Stimulated activated CD4-positive, alpha-beta T cell treated with anti-CD3 and anti-CD28 coated beads, Interleukin-4, amount 100 ng/mL, for 4 hours (primary cell): ENCODE measurements at regions not wholly inside any gene's neighbourhood (a gene's known extent, or its start where the extent isn't known, plus 50 kb on each side); places are given as distances from the start of the nearest gene placed in this dataset.

Source experiments
- DNase-seq, 2 experiments: peaks; one replicate each; pipeline ENCODE4 v3.0.0-alpha.2; 2020

DNA sequence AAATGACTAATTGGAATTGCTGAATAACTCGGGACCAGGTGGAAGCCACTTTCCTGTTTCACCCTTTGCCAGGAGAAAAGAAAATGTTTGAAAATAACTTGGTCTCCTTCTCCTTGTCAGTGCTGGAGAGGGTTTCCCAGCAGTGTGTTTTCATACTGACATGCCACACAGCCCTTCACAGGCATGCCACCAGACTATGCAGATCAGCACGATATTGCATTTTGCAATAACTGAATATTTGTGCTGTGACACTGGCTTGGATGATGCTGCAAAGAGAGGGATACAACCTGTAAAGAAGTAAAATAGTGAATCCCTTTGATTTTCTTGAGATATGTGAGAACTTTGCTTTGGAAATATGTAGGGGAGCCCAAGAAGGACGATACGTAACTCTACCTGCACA lies 200.0 kb upstream of the NAV2 start:
- no peak for DNase-seq

DNA sequence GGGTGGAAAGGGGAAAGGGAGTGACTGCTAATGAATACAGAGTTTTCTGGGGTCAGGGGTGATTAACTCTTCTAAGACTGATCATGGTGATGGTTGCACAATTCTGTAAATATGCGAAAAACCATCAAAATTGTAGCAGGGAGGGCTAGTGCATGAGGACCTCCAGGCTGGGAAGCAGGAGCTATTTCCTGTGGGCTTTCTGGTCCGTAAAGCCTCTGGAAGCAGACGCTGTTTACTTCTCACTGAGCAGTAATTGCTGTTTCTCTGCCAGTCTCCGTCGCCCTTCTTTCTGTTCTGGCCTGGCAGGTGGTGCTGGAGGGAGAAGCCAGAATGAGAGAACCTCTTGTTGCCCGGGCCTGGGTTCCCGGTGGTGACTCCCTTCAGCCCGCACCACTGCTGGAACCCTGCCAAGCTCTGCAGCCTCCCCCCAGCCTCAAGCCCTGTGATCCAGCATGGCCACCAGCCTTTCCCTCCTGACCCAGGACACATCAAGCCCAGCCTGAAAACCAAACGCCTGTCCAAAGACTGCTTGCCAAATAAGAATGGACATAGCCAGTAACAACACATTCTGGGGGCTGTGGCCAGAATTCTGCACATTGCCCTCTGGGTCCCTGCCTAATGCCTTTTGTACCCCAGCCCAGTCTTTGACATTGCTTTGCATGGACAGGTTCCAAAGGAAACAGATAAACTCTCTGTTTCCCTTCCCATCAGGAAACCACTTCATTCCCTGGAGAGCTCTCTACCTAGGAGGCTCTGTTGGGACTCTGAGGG lies 201.0 kb upstream of the NAV2 start:
- no peak for DNase-seq

DNA sequence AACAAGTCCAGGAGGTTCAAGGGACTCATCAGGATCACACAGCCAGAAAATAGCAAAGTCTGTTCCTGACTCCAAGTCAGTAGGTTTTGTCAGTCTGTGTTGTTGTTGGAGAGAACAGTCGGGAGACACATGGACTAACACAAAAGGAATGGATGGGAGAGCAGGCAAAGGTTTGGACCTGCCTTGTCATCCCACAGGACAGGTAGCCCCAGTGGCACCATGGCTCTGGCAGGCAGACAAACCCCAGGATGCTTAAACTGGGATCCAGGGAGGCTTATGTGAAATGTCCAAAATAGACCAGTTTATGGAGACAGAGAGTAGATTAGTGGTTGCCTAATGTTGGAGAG lies 201.6 kb upstream of the NAV2 start:
- DNase-seq: no peak

DNA sequence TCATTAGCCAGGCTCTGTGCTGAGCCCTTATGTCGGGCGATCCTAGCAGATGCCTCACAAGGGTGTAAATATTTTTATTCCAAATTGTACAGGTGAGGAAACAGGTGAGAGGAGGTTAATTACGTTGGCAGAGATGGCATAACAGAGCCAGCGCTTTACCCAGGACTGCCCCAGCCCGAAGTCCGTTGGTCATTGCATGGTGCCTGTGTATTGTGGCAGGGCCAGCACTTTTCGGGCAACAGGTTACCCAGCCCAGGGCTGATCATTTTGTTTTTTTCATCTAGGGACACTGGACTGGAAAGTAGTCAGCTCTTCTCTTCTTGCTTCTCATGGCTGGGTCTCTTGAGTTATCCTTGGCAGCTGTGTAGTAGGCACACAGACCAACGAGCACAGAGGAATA lies 202.2 kb upstream of the NAV2 start:
- no peak for DNase-seq

DNA sequence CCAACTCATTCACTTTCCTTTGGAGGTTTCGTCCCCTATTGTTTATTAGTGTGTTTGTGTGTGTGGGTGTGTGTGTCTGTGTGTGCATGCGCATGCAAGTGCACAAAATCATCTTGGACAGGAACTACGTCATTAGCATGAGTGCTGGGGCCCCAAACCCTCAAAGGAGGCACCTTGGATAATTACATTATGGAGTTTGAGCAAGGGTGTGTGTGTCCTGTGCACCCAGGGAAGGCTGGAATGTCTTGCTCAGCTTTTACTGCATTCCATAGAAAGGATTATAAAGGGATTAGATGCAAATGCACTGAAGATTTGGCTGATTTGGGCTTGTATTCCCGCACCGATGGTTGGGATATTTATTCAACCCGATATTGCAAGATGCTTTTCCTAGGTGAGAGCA lies 203.4 kb upstream of the NAV2 start:
- no peak for DNase-seq

DNA sequence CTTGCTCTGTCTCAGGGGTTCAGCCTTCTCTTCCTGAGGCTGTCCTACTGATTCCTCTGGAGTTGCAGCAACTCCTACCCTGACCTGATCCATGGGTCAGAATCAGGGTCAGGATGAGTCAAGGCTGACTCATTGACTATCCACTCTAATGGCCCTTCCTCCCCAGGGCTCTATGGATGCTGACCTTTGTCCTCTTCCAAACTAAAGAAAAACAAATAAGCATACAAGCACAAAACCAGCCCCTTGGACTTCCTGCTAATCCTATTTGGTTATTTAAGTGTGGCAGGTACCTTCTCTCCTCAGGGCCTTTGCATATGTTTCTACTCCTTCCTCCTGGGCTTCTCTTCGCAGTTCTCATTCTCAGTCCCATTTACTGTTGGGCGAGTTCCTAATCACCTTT lies 204.5 kb upstream of the NAV2 start:
- no peak for DNase-seq

DNA sequence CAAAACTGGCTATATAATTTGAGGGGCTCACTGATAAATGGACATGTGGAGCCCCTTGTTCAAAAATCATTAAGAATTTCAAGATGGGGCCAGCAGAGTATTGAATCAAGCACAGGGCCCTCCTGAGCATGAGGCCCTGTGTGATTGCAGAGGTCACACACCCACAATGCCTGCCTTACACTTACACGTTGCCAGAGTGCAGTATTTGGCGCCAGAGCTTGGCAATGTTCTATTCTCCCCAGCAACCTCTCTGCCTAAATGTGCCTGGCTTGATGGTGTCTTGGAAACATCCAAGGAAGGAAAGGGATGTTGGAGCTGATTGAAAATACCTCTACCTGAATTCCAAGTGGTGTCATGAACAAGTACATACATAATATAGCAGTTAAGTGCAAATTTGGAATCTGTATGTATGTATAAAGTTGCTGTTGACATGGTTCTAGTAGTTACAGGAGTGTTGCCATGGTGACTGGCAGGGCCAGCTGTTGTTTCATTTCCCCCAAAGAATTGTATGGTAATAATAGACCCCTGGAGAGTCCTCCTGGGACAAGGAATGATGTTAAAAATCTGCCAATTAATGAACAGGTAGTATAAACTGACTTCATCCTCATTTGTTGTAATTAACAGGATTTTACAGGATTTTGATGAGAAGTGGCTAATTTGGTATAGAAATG lies 205.7 kb upstream of the NAV2 start:
- DNase-seq: no peak

DNA sequence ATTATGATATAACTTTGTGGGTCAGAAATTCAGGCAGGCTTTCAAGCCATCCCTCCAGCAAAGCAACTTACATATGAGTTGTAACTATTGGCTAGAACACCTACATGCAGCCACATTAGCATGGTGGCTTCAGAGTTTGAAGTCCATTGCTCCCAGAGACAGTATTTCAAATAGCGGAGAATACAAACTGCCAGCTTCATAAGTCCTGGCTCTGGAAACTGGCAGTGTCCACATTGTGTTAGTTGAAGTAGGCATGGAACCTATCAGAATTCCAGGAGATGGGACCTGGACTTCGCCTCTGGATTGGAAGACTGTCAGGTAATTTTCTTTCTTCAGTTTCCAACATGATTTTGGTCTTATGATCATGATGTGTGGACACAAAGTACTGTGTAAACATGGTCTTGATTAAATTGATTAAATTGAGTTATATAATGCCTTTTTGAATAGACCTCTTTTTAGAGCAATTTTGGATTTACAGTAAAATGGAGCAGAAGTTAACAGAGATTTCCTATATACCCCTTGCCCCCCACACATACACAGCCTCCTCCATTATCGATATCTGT lies 209.9 kb upstream of the NAV2 start:
- no peak for DNase-seq

DNA sequence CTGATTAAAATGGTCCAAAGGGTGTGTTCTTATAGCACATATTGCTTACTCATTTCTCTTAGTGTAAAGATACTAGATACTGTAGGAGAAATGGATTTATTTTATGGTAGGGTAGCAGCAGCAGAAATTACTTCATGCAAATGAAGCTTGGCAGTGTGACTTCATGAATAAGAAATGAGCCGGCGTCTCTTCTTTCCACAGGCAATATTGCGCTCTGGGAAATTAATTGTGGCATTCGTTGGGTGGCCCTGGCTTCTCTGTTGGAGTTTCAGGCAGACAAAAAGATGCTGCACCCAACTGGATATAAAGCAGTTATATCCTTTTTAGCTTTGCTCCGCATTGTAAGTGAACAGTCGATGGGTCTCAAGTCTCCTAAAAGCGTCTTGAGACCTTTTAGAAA lies 211.0 kb upstream of the NAV2 start:
- no peak for DNase-seq

DNA sequence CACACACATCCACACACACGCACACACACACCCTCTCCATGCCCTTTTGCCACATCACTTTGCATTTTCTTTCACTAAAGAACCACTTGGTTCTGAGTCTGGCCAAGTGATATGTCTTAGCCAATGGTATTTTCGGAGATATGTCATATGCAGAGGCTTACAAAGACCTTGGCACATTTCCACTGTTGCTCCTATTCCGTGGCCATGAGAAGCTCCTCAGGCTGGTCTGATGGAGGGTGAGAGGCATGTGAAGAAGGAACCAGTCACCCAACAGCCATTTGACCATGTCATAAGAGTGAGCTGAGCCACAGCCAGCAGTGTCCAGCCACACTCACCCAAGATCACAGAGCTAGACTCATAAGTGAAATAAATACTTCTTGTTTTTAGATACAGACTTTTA lies 212.6 kb upstream of the NAV2 start:
- no peak for DNase-seq

DNA sequence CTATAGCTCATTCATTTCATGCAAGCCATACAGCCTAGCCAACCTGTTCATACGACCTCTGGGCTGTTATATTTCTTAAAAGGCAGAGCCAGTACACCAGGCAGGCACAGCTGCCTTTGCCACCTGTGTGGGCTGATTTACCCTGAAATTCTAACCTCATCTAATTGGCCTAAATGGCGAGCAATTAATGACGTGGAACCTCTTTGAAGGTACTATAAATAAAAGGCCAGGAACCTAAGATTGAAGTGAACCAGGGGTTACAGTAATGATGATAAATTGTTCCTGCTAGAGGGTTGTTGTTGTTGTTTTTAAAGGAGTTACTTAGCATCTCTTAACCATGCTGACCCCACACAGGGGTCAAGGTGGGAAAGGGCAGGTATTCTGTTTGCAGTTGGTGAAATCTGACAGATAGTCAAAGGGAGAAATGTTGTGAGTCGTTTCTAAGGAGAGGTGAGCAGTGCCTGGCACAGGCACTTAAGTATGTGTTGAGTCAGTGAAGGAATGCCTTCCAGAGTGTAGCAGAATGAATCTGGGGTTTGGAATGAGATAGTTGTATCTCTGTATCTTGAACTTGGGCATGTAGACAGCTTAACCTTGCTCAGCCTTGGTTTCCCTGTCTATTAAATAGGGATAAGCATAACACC lies 213.5 kb upstream of the NAV2 start:
- no peak for DNase-seq

DNA sequence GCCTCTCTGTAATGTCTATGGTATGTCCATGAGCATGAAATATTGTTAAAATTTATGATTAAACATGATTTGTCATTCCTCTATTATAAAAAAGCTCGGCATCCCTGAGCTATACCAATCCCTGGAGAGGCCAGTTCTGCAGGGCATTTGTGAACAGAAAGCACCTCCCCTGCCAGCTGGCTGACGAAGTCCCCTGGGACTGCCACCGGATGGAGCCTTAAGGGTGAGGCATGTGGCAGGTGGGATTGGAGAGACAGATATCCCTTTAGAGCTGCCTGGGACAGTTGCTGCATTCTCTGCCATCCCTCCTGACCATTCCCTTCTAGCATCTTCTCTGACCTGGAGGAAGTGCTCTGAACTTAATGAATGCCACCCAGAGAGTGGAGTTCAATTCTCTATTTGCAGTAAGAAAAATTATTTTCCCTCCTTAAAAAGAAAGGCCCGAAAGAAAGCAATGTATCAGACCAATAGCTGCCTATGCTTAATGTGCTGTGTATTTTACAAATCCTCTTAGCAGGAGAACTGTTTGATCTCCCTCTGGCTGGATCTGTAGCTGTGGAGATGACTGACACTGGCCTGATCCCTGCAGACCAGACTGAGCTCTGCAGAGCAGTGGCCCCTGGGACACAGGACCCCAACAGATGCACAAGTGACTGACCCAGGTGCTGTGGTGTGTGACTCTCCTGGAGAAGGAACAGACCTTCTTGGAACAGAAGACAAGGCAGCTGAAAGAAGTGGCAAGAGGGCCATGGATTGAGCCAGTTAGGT lies 219.0 kb upstream of the NAV2 start:
- DNase-seq: no peak

DNA sequence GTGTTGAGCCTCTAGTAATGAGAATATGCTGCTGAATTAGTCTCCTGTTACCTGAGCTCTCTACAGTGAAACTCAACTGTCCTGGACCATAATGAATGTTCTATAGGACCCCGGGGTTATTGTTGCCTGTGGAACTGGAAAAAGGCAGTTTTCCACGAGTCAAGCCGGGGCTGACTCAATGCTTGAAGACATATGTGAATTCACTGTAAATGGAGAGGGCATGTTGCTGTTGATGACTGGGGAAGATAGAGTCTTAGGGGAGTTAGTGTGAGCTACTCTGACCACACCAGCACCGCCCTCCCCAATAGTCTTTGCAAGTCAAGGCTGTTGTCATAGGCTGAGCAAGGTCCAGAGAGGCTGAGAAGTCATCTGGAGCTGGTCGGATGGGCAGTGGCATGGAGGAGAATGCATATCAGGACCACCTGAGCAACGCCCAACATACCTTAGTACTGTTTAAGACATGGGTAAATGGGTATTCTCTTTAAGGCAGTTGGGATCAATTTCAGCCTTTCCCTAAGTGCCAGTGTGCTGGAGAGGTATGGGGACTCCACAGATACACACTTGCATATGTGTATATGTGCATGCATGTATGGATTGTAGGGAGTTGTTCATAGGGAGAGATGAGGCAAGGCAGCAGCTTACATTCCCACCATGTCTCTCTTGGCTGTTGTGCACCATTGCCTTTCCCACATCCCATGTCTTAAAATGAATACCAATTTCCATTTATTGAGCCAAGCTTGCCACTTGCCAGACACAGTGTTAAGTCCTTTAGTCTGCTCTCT lies 230.1 kb upstream of the NAV2 start:
- DNase-seq: no peak

DNA sequence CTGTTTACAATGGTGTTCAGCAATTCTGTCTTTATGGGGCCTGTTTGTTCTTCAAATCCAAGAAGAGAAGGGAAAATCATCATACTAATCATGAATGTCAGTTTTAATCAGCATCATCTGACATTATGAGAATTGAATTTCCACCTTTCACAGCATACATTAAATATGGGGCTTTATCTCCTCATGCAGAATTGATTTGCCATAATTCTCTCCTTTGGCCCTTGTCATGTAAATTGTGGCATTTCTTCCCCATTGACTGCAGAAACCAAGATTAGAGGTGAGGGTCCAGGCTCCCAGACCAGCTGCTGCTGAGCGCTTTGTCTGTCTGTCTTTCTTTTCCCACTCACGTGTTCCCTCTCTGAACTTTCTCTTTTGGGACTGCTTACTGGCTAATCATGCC lies 232.1 kb upstream of the NAV2 start:
- DNase-seq: no peak

DNA sequence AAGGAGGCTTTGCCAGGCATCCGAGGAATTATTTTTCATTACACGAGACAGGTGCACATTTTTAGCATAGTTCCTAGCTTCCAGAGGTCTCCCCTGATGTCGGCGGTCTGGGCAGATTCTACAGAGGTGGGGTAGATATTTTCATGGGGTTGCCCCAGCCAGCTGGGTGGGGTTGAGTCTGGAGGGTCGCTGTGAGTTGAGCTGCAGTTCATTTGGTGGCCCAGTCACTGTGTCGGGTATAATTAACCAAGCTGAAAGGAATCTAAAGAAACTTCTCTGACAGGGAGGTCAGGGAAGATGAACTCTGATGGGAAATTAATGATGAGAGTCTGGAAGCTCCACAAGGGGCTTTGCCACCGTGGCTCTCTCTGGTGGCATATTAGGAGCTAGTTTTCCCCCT lies 233.7 kb upstream of the NAV2 start:
- DNase-seq: no peak

DNA sequence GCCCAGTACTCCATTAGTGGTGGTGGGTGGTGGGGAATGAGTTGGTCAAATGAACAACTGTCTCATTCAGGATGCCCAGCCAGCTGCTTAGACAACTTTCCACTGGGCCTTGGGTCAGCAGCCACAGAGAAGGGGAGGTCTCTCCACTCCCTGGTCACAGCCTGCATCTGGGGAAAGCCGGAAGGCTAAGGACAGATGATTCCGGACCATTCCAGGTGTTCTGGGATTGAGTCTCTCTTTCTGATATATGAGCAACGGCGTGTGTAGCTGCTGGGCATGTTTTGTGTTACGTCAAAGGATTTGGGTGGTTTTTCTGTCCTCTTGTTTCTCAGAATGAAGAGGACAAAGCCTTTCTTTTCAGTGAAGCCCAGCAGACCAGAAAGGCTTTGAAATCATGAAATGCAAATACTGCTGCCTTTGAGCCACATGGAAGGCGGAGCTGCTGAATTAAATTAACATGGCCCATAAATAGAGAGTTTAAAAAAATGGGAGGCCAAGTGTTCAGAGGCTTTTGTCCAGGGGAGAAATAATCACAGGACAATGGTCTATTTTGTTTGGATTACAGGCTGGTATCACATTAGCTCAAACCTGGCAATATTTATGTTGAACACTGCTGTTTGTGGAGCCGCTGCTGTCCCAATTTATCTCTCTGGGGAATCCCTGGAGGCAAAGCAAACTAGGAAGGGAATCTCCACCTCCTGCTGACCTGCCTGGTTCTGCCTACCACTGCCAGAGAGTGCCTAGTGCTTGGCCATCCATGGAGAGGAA lies 234.4 kb upstream of the E2F8 start:
- DNase-seq: no peak

DNA sequence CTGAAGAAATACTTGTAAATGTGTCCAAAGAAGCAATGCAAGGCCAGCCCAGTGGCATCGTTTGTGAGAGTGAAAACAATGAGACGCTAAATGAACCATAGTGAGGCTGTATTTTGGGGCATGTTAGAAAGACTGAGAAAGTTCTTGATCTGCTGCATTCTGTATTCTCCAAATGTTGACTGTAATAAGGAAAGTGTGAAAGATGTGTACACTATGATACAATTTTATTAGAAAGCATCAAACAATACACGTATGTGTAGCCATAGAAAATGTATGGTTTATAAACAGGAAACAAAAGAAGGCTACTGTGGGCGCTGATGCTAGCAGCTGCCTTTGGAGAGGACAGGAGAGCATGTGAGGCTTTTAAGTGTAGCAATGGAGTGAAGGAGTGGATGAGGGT lies 233.5 kb upstream of the E2F8 start:
- DNase-seq: no peak

DNA sequence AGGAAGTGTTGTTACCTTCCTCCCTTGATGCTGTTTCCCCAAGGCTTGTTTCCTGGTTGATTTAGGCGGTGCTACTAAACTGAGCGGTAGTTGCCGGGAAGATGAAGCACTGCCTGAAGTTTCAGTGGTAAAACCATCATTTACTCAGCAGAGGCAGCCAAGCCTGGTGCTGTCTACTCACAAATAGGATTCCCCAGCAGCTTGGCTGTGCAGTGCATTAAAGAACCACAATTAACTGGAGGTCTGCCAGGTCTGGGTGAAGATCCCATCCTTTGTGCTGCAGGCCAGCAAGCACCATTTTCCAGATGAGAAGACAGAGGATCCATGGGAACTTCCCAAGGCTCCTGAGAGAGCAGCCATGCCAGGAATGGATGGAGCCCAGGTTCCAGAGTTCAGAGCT lies 231.9 kb upstream of the E2F8 start:
- DNase-seq: no peak

DNA sequence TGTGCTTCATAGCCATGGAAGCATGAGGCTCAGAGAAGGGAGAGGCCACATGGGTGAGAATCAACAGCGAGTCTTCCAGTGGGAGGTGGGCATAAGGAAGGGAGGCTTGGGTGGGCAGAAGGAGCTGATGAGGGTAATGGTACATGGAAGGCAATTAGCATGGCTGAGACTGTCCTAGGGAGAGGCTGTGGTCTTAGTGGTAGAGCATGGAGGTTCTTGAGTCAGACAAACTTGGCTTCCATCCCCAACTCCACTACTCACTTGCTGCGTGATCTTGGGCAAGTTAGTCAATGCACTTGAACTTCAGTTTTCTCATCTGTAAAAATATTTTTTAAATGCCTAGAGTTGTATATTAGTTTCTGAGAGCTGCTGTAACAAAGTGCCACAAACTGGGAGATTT lies 227.2 kb upstream of the E2F8 start:
- DNase-seq: no peak

DNA sequence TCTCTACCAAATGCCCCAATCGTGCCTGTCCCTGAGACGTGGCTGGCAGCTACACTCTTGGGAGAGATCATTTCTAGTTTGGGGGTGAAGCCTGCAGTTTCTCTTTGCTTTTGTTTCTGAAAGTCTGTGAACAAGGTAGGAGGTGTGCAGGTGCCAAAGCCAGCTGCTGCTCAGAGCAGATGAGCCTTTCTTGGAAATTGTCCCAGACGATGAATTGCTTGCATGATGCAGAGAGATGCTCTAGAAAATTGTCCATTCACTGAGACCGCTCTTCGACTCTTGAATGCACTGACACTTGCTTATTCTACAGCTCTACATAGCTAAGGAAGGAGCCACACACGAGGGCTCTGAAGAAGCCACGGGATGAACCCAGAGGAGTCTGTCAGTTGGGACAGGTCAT lies 225.6 kb upstream of the E2F8 start:
- DNase-seq: no peak

DNA sequence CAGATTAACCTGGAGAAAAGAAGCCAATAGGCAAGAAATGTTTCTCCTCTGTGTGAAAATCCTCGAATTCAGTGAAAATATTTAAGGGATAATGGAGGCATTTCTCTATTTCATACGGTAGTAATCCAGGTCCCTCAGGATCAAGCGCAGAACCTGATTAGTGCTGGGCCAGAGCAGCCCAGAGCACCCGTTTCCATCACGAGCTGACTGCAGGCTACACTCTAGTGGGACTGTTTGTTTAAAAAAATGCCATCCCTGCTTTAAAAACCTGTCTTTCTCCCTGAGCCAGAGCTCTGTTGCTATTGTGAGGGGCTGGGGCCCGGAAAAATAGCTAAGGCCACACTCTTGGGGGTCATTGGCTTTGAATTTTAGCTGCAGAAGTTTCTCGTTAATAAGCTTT lies 223.2 kb upstream of the E2F8 start:
- DNase-seq: no peak
